Activated CD4-positive, alpha-beta T cell treated with anti-CD3 and anti-CD28 coated beads, Interleukin-2, amount 50 U/mL, for 1 hour (primary cell): ENCODE measurements at regions not wholly inside any gene's neighbourhood (a gene's known extent, or its start where the extent isn't known, plus 50 kb on each side); places are given as distances from the start of the nearest gene placed in this dataset.

Source experiments
- DNase-seq: peaks from one replicate; pipeline ENCODE4 v3.0.0-alpha.2; 2020

- peak; percentile 1 for DNase-seq
Observed at GRCh38 chr4:117447925-117448324, 362.5 kb upstream of the TRAM1L1 start.

GRCh38 chr4:117455088-117455487 is 369.7 kb upstream of the TRAM1L1 start:
- DNase-seq, result no peak

- no peak for DNase-seq
Observed at GRCh38 chr4:117466388-117466787, 381.0 kb upstream of the TRAM1L1 start.

GRCh38 chr4:117467404-117467803 is 382.0 kb upstream of the TRAM1L1 start:
- DNase-seq, result no peak

- no peak for DNase-seq
Observed at GRCh38 chr4:117474987-117475386, 389.6 kb upstream of the TRAM1L1 start.

- DNase-seq, result no peak
Observed at GRCh38 chr4:117477925-117478324, 392.5 kb upstream of the TRAM1L1 start.

- DNase-seq, result no peak
Observed at GRCh38 chr4:117478702-117479101, 393.3 kb upstream of the TRAM1L1 start.

GRCh38 chr4:117479673-117480072 is 394.3 kb upstream of the TRAM1L1 start:
- DNase-seq, result no peak

GRCh38 chr4:117481742-117482141 is 396.4 kb upstream of the TRAM1L1 start:
- no peak for DNase-seq

GRCh38 chr4:117488692-117489091 is 403.3 kb upstream of the TRAM1L1 start:
- no peak for DNase-seq

GRCh38 chr4:117489107-117489506 is 403.7 kb upstream of the TRAM1L1 start:
- DNase-seq, result no peak

- no peak for DNase-seq
Observed at GRCh38 chr4:117491516-117491915, 406.1 kb upstream of the TRAM1L1 start.

GRCh38 chr4:117495802-117496201 is 410.4 kb upstream of the TRAM1L1 start:
- DNase-seq, result no peak

GRCh38 chr4:117512414-117512813 is 427.0 kb upstream of the TRAM1L1 start:
- DNase-seq, result no peak

GRCh38 chr4:117514391-117515175 is 429.2 kb upstream of the TRAM1L1 start:
- DNase-seq, result no peak

- no peak for DNase-seq
Observed at GRCh38 chr4:117515921-117516320, 430.5 kb upstream of the TRAM1L1 start.

- DNase-seq, result no peak
Observed at GRCh38 chr4:117527601-117528000, 442.2 kb upstream of the TRAM1L1 start.

GRCh38 chr4:117529401-117529800 is 444.0 kb upstream of the TRAM1L1 start:
- DNase-seq, result no peak

GRCh38 chr4:117533501-117533900 is 448.1 kb upstream of the TRAM1L1 start:
- no peak for DNase-seq

- DNase-seq, result no peak
Observed at GRCh38 chr4:117545039-117545438, 459.7 kb upstream of the TRAM1L1 start.

- no peak for DNase-seq
Observed at GRCh38 chr4:117549524-117549923, 464.1 kb upstream of the TRAM1L1 start.

- no peak for DNase-seq
Observed at GRCh38 chr4:117550085-117550484, 464.7 kb upstream of the TRAM1L1 start.

GRCh38 chr4:117560329-117560728 is 474.0 kb upstream of the NDST3 start:
- no peak for DNase-seq

GRCh38 chr4:117574085-117574484 is 460.2 kb upstream of the NDST3 start:
- DNase-seq, result no peak

GRCh38 chr4:117575850-117576249 is 458.4 kb upstream of the NDST3 start:
- no peak for DNase-seq
